ENCODE measurements at regions not wholly inside any gene's neighbourhood (a gene's known extent, or its start where the extent isn't known, plus 50 kb on each side); places are given as distances from the start of the nearest gene placed in this dataset. TPM values are rescaled to one million over a fixed set of nuclear protein-coding genes. Genes with fewer than 3 reads are reported as not detected.

- H3K4me1 ChIP-seq, result no peaks in the 10 kb centered on the region
- no peak overlapping the region for H3K27ac ChIP-seq
- intact Hi-C loops (cut with DNase I), result no loop called here
- H3K9me3 ChIP-seq, result no peaks in the 10 kb centered on the region
- no peak overlapping the region for H3K4me3 ChIP-seq
- no peaks in the 10 kb centered on the region for H3K27me3 ChIP-seq
- H3K36me3 ChIP-seq, result no peaks in the 10 kb centered on the region
- no peak overlapping the region for H3K9ac ChIP-seq (ENCODE audit: low read depth in 2 of 2, low read length in 2 of 2)
- TF ChIP-seq CTCF (IDR thresholded peaks at IDR 0.05), result no peak
- no peak for DNase-seq
Measured at GRCh38 chr9:90559075-90560073, 83.2 kb downstream of the DIRAS2 start.

Small RNAs in the stretch of these regions (microRNA-seq; reads per million reads assigned to microRNA genes)
- not detected for gene MIR4290

Data from colonic mucosa (tissue), 4 donors.